A673 (cell line): ENCODE measurements at regions not wholly inside any gene's neighbourhood (a gene's known extent, or its start where the extent isn't known, plus 50 kb on each side); places are given as distances from the start of the nearest gene placed in this dataset.

ENCODE experiments used
- BruUV-seq: library from RNA; stranded (reverse); fragments of 400-500 nt; replicated peaks from 2 replicates; lab custom pipeline; 2021; lab: Mats Ljungman, UMichigan
- CTCF ChIA-PET: fragments of 300-600 bp; sonication (Branson Sonifier 250); formaldehyde crosslinking; loops from one replicate; lab custom pipeline; 2022; ENCODE audit warnings: antibody characterized with exemption; lab: Charles Lee
- POLR2A ChIA-PET: fragments of 300-600 bp; sonication (Branson Sonifier 250); formaldehyde crosslinking; loops from one replicate; lab custom pipeline; 2022; ENCODE audit warnings: antibody characterized with exemption; ENCODE audit not compliant: low non-redundant PET; lab: Charles Lee
- DNase-seq: peaks from one replicate; pipeline ENCODE4 v3.0.0-alpha.2; 2015; ENCODE audit warnings: low spot score
- H3K27ac ChIP-seq: fragments of 200-600 bp; sonication (generic); 2 replicates; pipeline ENCODE4 v1.5.1; 2016; ENCODE audit warnings: mixed run types, low read depth, mild to moderate bottlenecking, mixed read lengths, antibody characterized with exemption, low read length; ENCODE audit not compliant: poor library complexity, severe bottlenecking
- H3K27me3 ChIP-seq: fragments of 200-600 bp; sonication (generic); replicated peaks from 2 replicates; pipeline ENCODE4 v1.6.1; 2017; ENCODE audit warnings: mixed run types, low read depth, mild to moderate bottlenecking, mixed read lengths, antibody characterized with exemption, low read length; ENCODE audit not compliant: insufficient read depth, poor library complexity
- H3K36me3 ChIP-seq: fragments of 200-600 bp; sonication (generic); 2 replicates; pipeline ENCODE4 v1.6.1; 2016; ENCODE audit warnings: mixed run types, mild to moderate bottlenecking, mixed read lengths, antibody characterized with exemption, low read length; ENCODE audit not compliant: insufficient read depth, poor library complexity, severe bottlenecking
- H3K4me1 ChIP-seq: fragments of 200-600 bp; sonication (generic); 2 replicates; pipeline ENCODE4 v1.6.1; 2017; ENCODE audit warnings: mixed run types, mild to moderate bottlenecking, mixed read lengths, antibody characterized with exemption, low read length; ENCODE audit not compliant: insufficient read depth, poor library complexity, severe bottlenecking
- H3K4me3 ChIP-seq: fragments of 200-600 bp; sonication (generic); 2 replicates; pipeline ENCODE4 v1.5.1; 2016; ENCODE audit warnings: low read depth, mixed run types, mild to moderate bottlenecking, mixed read lengths, low read length; ENCODE audit not compliant: poor library complexity, severe bottlenecking
- H3K9me3 ChIP-seq: fragments of 200-600 bp; sonication (generic); 2 replicates; pipeline ENCODE4 v1.6.1; 2016; ENCODE audit warnings: mixed run types, low read depth, mild to moderate bottlenecking, mixed read lengths, antibody characterized with exemption, low read length; ENCODE audit not compliant: poor library complexity, severe bottlenecking
- EZH2 ChIP-seq: fragments of 200-600 bp; sonication (generic); IDR thresholded peaks from 2 replicates; pipeline ENCODE4 v1.6.1; 2017; ENCODE audit warnings: borderline replicate concordance, low read depth, mild to moderate bottlenecking, mixed read lengths, antibody characterized with exemption, low read length; ENCODE audit not compliant: poor library complexity, severe bottlenecking
- intact Hi-C: fragments of 100-400 bp; cut with micrococcal nuclease; formaldehyde crosslinking; loops from one replicate; pipeline ENCODE4 v1.10.0; 2022; ENCODE audit not compliant: unreplicated experiment
- TF ChIP-seq, protein P1 (sequence below): fragments of 300-800, 200-600 bp; sonication (generic); conservative IDR thresholded peaks from 2 replicates; pipeline ENCODE4 v1.5.1; 2017; ENCODE audit warnings: low read depth, mild to moderate bottlenecking, antibody characterized with exemption, low read length, moderate library complexity, mixed read lengths

DNA sequence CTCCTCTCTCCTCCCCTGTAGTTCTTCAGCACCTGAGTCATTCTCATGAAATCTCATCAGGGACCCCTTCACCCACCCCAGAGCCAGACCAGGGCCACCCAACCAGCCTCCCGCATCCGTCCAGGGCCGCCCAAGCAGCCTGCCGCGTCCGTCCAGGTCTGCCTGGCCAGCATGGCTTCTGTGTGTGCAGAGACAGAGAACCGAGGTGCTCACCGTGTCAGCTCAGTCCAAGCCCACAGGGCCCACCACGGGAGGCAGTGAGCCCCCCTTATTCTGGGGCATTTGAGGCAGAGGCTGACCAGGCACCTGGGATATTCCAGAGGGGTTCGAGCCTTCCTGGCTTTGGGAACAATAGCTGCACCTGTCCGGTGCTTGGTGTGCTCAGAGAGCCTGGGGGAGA lies 1117.3 kb downstream of the BRD1 start:
- Histone ChIP-seq H3K27me3 (no peaks in the 10 kb centered on the region), H3K27ac (no peak overlapping the region), H3K4me1 (no peaks in the 10 kb centered on the region), H3K4me3 (no peak overlapping the region), H3K9me3 (peaks cover 3% of the 10 kb centered on the region), H3K36me3 (peaks cover 22% of the 10 kb centered on the region)
- ChIA-PET CTCF (no interaction called here), POLR2A (no interaction called here)
- BruUV-seq, result no TSS peak
- no peak for DNase-seq
- no peak for TF ChIP-seq EZH2
- TF ChIP-seq, protein P1, sequence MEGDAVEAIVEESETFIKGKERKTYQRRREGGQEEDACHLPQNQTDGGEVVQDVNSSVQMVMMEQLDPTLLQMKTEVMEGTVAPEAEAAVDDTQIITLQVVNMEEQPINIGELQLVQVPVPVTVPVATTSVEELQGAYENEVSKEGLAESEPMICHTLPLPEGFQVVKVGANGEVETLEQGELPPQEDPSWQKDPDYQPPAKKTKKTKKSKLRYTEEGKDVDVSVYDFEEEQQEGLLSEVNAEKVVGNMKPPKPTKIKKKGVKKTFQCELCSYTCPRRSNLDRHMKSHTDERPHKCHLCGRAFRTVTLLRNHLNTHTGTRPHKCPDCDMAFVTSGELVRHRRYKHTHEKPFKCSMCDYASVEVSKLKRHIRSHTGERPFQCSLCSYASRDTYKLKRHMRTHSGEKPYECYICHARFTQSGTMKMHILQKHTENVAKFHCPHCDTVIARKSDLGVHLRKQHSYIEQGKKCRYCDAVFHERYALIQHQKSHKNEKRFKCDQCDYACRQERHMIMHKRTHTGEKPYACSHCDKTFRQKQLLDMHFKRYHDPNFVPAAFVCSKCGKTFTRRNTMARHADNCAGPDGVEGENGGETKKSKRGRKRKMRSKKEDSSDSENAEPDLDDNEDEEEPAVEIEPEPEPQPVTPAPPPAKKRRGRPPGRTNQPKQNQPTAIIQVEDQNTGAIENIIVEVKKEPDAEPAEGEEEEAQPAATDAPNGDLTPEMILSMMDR, result no peak
- intact Hi-C loops, result no loop called here

DNA sequence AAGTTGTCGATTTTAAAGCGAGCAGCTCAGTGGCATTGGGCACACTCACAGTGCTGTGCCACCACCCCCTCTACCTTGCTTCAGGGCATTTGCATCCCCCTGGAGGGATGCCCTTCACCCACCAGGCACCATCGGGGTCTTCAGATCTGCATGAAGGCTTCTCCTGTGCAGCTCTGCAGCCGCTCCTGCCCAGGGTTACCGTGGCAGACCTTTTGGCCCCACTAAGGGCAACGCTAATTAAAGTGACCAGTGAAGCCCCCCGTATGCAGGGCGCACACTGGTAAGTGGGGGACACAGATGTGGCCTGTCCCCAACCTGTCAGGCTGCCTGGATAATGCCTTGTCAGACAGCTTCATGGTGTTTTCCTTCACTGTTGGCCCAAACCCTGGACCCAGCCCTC lies 1117.7 kb downstream of the BRD1 start:
- Histone ChIP-seq H3K9me3 (peaks cover 2% of the 10 kb centered on the region), H3K27me3 (no peaks in the 10 kb centered on the region), H3K4me3 (no peak overlapping the region), H3K27ac (no peak overlapping the region), H3K4me1 (no peaks in the 10 kb centered on the region), H3K36me3 (peaks cover 17% of the 10 kb centered on the region)
- BruUV-seq, result no TSS peak
- intact Hi-C loops, result no loop called here
- ChIA-PET CTCF (no interaction called here), POLR2A (no interaction called here)
- no peak for DNase-seq
- TF ChIP-seq, protein P1, result no peak
- TF ChIP-seq EZH2, result no peak

DNA sequence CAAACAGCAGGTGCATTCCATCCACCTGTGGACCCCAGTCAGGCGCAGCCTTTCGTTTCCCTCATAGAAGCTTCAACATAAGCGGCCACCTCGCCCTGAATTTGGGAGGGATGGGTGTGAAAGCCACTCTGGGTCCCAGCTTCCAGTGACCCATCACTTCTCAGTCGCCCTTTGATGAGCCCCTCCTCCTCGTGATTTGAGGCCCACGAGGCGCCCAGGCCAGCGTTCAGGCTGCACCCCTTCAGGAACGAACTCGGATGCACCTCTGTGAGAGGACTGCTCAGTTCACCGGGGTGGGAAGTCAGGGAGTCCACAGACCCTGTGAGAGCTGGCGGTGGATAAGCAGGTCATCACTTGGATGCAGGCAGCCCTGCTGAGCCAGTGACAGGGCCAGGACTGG lies 1118.2 kb downstream of the BRD1 start:
- no TSS peak for BruUV-seq
- Histone ChIP-seq H3K27ac (no peak overlapping the region), H3K36me3 (peaks cover 12% of the 10 kb centered on the region), H3K4me3 (no peak overlapping the region), H3K9me3 (no peaks in the 10 kb centered on the region), H3K4me1 (no peaks in the 10 kb centered on the region), H3K27me3 (no peaks in the 10 kb centered on the region)
- TF ChIP-seq EZH2, result no peak
- TF ChIP-seq, protein P1, result no peak
- intact Hi-C loops, result no loop called here
- ChIA-PET CTCF (no interaction called here), POLR2A (no interaction called here)
- DNase-seq, result no peak
